ENCODE measurements at regions not wholly inside any gene's neighbourhood (a gene's known extent, or its start where the extent isn't known, plus 50 kb on each side); places are given as distances from the start of the nearest gene placed in this dataset.
"Not testable (repeated sequence)": the region's sequence is repeated elsewhere in the genome, so short reads cannot be mapped to it uniquely, and the experiment has no call there.

DNA sequence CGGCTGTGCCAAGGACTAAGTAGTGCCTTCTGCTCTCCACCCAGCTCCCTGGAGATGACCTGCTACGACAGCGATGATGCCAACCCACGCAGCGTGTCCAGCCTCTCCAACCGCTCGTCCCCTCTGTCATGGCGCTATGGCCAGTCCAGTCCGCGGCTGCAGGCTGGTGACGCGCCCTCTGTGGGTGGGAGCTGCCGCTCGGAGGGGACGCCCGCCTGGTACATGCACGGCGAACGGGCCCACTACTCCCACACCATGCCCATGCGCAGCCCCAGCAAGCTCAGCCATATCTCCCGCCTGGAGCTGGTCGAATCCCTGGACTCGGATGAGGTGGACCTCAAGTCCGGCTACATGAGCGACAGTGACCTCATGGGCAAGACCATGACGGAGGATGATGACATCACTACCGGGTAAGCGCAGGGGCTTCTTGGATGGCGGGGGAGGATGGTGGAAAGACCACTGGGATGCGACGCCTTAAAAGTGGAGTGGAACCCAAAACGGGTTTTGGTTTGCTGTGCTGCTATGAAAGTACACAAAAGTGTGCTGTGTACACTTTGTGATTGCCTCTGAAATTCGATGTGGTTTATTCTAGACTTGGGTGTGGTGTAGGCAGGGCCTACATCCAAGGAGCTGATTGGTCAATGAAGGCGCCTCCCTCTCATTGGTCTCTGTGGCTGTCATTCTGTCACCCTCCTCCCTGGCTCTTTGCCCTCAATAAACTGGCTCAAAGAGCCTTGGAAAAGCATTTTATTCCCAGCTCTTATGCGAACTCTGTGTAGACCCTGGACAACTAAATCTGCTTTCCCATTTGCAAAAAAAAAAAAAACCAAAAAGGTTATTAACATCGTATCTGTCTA, 110.4 kb upstream of the IPO9 start:
- DNase-seq (ENCODE audit: low spot score in 2 of 2) (no peak), FAIRE-seq (no peak)

DNA sequence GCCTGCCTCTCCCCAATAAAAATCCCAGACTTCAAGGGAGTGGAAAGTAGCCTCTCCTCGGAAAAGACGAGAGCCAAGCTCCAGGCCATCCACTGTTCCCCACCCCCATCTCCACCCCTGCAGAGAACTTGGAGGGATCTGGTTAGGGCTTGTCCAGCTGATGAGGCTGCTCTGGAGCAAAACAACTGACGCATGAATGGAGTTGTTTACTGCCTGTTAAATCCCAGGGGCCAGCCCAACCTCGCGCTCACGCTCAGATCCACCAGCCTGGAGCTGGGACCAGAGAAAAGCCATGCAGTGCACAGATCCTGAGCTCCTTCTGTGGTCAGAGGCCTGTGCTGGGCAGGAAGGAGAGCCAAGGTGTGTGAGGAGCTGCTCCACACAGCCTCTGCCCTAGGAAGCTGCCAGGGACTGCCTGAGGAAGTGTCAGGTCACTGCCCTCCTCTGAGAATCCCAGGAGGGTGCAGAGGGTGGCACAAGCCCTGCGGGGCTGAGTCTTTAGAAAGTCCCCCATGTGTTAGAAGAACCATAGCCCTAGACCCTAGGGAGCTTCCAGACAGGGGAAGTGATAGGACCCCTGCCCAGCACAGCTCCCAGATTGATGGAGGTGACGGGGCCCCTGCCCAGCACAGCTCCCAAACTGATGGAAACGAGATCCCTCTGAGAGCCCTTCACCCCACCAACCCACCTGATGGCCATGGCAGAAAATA, 109.0 kb upstream of the IPO9 start:
- DNase-seq (ENCODE audit: low spot score in 2 of 2) (no peak), FAIRE-seq (no peak)

DNA sequence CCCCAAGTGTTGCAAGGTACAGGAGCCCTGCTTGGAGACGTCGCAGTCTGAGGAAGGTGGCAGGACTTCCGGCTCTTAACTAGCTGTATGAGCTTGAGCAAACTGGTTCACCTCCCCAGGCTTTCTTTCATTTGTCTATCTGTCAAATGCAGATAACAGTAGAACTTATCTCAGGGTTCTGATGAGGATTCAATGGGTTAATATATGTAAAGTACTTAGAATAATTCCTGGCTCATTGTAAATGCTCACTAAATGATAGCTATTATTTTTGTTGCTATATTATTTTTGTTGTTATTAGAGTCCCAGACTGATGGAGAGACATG, 108.5 kb upstream of the IPO9 start:
- FAIRE-seq (no peak), DNase-seq (ENCODE audit: low spot score in 2 of 2) (no peak)

DNA sequence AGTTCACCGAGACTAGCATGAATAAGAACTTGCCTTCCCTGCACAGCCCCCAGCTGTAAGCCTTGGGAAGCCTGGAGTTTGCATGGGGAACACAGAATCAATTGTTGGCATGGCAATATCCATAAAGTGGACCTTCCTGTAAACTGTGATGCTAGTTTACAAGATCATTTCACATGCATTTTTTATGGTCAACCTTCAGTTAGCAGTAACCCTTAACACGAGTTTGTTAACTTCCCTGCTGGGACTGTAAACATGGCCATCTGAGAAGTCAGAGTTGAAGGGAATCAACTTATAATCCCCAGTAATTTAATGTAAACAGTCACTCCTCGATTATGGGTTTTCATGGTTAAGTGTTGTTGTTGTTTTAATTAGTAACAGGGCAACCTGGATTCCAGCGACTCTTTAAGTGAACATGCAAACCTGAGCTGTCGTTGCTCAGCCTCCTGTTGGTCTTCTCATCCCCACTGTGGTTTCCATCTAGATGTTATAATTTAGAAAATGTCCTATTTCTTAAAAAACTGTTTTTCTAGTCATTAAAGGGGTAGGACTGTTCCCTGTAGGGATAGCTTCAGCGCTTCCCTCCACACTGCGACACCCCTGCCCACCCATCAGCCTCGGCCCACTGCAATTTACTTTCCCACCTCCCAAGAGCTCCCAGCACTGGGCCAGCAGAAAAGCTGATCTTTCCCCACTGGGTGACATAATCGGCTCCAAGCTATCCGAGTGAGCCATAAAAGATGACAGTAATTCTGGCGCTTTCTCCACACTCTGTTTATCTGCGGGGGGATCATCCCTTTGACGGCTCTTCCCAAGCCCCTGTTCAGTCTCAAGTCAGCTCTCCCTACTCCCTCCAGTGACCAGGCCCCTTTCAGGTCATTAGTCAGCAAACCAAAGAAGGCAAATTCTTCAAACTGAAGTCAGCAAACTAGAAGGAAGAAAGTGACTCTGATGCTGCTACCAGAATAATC, 107.6 kb upstream of the IPO9 start:
- FAIRE-seq: no peak

DNA sequence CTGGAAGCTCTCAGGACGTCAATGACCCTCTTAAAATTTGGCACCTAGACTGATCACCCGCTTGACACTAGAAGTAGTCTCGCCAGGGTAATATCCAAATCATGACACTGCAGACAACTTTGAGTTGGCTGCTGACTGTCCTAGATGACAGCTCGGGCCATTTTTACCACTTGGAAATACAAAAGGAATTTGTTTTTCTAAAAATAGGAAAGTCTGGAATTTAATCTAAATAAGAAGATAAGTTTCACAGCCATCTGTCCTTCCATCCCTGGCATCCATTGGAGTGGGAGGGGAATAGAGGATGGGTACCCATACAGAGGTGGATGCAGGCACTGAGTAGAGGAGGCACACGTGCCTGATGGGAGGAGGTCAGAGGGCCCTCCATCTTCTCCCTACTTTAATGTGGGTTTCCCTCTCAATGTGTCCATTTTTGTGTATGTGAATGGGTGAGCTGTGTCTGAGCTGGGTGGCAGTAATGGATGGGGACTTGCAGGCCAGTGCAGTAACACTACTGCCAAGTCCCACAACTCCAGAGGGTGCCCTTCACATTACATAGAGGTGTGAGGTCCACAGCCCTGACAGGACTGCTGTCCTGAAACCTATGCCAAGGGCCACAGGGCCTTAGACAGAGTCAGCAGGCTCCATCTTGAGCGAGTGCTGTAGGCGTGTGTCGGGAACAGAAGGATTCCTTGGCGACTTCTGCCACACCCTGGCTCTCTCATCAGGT, 104.8 kb upstream of the IPO9 start:
- FAIRE-seq: no peak
- DNase-seq (ENCODE audit: low spot score in 2 of 2): no peak

More for the DNA sequence above, 107.6 kb upstream of the IPO9 start:
- no peak for DNase-seq (ENCODE audit: low spot score in 2 of 2)

DNA sequence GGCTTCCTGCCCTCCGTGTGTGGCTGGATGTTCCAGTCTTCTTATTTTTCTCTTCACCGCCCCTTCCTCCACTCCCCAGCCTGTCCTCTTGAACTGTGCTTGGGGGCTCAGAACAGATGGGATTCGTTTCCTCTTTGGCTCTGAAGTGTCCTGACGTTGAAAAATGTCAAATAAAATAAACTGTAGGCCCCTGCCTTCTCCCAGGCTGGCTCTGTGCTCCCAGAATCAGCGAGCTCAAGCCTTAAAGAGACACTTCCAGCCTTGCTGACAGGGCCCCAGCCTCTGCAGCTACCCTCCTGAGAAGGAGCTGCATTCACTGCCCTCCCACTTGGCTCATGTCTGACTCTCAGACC, 104.2 kb upstream of the IPO9 start:
- DNase-seq (ENCODE audit: low spot score in 2 of 2) (no peak), FAIRE-seq (no peak)

DNA sequence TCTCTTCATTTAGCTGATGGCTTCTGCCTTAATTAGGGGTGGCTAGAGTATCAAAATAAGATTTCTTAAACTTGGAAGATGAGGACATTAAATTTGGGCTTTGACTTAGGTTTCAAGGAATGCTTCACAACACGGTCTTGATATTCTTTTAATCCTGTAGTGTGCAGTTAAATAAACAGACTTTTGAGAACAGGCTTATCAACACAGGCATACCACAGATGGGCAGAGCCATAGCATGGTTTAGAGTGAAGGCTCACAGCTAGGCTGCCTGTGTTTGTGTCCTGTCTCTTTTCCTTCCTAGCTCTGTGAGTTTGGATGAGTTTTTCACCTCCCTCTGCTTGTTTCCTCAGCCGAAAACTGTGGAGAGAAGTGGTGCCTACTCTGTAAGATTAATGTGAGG, 102.3 kb upstream of the IPO9 start:
- FAIRE-seq (no peak), DNase-seq (ENCODE audit: low spot score in 2 of 2) (no peak)

DNA sequence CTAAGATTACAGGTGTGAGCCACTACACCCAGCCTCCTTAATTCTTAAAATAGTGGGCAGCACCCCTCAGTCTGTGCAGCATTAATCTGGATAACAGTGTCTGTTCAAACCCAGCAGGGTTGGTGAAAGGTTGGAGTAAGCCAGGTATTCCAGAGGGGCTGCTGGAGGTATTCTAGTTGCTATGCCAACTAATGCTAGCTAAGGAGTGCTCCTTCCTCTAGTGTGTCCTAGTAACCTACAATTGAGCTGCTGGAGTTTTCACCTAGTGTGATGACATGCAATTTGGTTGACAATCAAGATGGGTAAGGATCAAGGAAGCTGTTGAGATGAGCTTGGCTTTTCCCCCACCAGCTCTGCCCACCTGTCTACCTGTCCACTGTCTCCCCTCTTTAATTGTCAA, 100.2 kb upstream of the IPO9 start:
- DNase-seq (ENCODE audit: low spot score in 2 of 2) (no peak), FAIRE-seq (no peak)

DNA sequence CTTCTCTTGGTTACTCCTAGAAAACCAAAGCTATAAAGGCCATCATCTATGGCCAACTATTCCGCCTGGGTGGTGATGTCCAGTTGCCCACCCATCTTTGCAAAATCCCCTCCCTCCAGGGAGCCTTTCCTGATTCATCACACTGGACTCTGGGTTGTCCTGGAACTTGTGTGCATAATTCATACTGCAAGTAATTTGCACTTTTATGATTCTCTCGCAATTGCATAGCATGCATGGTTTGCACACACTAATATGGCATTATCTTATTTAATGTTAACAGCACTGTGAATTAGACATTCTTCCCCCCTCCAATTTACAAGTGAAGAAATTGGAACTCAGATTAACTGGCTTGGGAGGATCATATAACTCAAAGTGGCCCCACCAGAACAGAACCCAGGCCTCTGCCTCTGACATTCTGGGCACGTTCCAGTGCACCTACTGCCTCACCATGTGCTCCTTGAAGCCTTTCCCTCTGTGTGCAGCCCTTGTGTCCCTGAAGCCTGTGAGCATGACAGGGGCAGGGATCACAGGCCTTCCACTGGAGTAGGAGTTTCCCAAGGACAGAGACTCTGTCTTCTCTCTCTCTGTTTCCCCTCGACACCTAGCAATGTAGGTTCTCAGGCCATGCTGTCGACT, 98.9 kb upstream of the IPO9 start:
- DNase-seq (ENCODE audit: low spot score in 2 of 2) (no peak), FAIRE-seq (no peak)

DNA sequence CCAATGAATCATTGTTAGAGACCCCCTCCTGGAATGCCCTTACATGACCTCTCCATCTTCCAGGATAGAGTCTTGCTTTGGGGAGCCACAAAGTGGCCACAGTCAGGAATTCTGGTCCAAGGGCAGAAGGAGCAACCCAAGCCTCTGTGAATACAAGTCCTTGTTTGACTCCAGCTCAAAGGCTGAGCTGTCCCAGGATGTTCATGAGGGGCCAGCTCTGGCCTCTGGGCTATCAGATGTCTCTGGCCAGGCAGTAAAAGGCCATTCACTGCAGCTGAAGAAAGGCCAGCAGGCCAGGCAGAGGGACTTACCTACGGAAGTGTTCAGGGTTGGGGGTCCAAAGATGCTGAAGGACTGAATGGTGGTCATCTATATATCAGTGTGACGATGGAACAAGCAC, 98.3 kb upstream of the IPO9 start:
- no peak for FAIRE-seq
- no peak for DNase-seq (ENCODE audit: low spot score in 2 of 2)

DNA sequence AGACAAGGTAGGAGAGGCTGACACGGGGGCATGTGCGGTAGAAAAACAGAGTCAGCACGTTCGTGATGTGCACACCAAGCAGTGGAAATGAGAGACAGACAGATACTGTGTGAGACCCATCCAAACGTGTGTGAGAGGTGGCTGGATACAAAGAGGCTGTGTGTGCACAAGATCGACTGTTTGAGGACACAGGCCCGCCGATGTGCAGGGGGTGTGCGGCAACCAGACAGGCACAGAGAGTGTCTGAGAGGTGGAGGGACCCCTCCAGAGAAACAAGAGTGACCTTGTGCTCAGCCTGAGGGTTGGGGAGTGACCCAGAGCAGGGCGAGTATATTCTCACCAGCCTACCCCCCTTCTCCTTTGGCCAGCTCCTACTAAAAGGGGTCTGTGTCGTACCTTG, 97.8 kb upstream of the IPO9 start:
- FAIRE-seq (no peak), DNase-seq (ENCODE audit: low spot score in 2 of 2) (no peak)

DNA sequence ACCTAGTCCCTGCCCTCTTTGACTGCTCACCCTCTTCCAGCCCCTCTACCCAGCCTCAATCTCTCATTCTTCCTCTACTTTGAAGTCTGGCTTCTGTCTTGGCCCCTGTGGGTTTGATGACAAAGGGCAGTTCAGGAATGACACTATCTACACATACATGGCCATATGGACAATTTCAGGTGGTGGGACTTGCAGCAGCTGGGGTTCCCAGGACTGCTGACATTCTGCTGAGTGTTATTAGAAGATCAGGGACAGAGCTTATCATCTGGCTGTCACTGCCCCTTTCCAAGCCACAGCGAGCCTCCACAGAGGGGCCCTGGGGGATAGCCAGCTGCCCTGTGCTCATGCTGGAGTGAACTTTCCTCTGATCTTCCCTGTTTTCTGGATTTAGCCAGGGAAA, 97.4 kb upstream of the IPO9 start:
- DNase-seq (ENCODE audit: low spot score in 2 of 2) (no peak), FAIRE-seq (no peak)

DNA sequence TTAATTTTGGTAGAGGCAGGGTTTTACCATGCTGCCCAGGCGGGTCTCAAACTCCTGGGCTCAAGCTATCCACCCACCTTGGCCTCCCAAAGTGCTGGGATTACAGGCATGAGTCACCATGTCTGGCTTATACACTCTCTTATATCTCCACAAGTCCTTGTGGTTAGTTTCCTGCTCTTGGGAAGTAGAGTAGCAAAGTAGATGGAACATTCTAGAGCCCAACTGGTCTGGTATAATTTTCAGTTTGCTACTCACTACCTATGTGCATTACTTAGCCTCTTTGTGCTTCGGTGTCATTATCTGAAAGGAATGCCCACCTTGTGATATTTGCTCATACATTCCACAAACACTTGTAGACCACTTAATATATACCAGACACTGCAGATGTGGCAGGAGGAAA, 96.6 kb upstream of the IPO9 start:
- DNase-seq (ENCODE audit: low spot score in 2 of 2) (no peak), FAIRE-seq (no peak)

DNA sequence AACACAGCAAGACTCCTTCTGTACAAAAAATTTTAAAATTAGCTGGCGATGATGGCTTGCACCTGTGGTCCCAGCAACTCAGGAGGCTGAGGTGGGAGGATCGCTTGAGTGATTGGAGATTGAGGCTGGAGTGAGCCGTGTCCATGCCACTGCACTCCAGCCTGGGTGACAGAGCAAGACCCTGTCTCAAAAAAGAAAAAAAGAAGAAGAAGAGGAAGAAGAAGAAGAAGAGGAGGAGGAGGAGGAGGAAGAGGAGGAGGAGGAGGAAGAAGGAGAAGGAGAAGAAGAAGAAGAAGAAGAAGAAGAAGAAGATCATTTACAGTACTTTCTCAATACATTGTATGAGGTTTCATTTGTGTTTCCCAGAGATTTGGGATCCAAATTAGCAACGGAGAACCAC, 94.7 kb upstream of the IPO9 start:
- not testable (repeated sequence) for DNase-seq (ENCODE audit: low spot score in 2 of 2); FAIRE-seq

DNA sequence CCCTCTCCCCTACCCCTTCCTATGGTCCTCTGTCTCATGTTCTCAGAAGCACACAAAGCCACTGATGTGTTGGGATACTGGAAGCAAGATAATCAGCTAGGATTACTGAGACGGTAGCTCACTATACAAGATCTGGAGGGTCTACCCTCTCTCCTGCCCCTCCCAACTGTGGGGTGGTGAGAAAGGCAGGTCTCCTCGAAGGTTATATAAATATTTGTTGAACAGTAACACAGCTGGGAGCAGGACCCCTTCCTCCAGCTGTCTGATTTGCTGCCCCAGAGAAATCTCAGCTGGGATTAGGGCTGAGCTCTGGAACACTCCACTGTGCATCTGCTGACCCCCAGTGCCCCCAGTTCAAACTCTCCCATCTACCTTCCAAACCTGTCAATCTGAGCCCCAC, 94.2 kb upstream of the IPO9 start:
- FAIRE-seq: no peak
- no peak for DNase-seq (ENCODE audit: low spot score in 2 of 2)

DNA sequence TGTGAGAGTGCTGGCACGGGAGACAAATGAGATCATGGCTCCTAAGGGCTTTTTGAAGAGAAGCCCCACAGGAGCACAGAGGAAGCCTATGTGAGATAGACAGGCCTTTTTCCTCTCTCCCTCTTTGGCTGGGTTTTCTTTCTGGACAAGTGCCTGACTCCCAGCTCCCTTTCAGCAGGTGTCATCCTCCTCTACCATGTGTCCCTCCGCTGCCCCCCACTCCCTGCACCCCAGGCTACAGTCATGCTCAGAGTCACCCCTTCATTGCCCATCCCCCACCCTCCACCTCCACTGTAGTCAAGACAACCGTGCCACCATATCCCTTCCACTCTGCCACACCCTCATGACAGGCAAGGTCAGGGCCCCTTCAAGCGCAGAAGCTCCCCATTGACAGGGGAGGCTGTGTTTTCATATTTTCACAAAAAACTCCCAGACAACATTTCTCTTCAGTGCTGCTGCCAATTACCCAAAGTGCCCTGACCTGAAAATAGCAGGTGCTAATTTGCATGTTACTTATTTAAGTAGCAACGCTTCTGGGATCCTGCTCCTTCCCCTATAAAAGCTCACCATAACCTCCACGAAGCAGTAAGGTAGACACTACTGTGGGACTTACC, 92.1 kb upstream of the IPO9 start:
- DNase-seq (ENCODE audit: low spot score in 2 of 2) (no peak), FAIRE-seq (no peak)

DNA sequence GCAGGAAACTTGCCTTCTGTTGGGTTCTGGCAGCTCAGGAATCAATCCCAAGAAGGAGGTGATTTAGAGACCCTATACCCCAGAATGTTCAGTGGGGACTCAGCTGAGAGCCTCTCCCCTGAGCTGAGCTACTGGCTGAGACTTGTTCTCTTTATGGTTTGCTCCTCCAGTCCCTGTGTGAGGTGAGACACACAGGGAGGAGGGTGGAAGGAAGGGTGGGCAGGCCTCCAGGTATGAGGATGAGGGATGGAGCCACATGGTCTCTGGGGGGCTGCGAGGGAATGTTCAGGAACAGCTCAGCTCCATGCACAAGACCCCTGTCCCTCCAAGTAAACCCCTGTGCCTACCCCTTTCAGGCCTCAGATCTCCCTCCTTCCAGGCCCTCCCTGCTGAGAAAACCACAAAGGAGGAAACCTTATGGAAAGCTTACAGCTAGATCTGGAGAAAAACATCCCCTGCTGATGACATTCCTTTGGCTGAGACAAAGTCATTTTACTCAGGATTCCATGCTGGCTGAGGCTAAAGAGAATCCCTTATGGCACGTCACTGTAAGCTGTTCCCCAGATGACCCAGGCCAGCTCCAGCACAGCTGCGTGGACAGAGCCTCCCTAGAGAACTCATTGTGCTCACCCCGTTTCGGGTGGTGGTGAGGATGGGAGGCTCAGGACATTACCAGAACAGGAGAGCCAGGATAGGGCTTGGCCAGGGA, 91.5 kb upstream of the IPO9 start:
- no peak for FAIRE-seq
- peak; percentile 65 to 71 for DNase-seq (ENCODE audit: low spot score in 2 of 2)

DNA sequence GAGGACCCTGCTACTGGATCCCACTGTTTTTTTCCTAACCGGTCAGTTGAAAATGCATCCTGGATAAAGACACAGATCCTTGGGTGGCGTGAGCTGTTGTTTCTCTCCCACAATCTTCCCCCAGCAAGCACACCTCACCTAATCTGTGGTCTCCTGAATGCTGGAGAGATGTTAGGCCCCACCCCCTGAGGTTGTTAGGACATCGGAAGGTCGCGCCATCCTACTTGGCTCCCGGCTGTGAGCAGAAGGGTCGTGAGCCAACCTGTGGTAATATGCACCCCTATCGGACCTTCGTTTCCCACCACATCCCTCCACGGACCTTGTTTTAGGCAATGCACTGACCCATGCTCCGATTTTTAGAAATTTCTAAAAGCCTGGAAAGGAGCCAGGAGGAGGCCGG, 89.9 kb upstream of the IPO9 start:
- DNase-seq (ENCODE audit: low spot score in 2 of 2) (no peak), FAIRE-seq (no peak)

DNA sequence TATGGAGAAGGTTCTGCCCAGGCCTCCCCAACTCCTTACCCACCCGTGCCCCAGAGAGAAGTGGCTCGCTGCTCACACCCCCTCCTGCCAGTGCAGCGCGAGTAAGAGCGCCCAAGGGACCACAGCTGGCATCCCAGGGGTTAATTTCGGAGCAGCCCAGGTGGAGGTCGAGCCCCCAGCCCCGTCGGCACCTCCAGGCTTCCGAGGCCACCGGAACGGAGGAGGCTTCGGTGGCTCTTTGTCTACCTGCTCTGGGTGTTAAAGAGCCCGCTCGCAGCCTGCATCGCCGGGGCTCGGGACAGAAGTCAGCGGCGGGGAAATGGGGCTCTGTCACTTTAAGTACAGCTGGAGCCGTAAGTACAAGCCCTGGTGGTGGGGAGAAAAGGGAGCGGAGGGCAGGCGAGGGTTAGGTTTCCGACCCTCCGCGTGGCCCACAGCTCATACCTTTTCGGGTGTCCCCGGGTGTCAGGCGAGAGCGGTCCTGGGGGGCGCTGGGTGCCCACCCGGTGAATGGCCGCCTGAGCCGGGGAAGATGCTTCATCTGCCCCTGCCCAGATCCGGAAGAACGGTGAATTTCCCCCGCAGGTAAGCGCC, 89.4 kb upstream of the IPO9 start:
- FAIRE-seq: no peak
- DNase-seq (ENCODE audit: low spot score in 2 of 2): peak; percentile 52 to 60

All from frontal cortex (tissue), 3 donors.